BJ (cell line): ENCODE measurements at regions not wholly inside any gene's neighbourhood (a gene's known extent, or its start where the extent isn't known, plus 50 kb on each side); places are given as distances from the start of the nearest gene placed in this dataset.

Experiments used
- CTCF ChIA-PET: fragments of 350-600 bp; formaldehyde crosslinking; extraction: SDS; loops from one replicate; lab custom pipeline; 2021; ENCODE audit warnings: antibody characterized with exemption, inconsistent platforms; lab: Yijun Ruan, JAX
- POLR2A ChIA-PET: fragments of 300-600 bp; sonication (Branson Sonifier 250); formaldehyde crosslinking; extraction: SDS; loops from one replicate; lab custom pipeline; 2021; ENCODE audit warnings: antibody characterized with exemption; lab: Charles Lee
- DNase-seq: peaks from one replicate; pipeline ENCODE4 v3.0.0-alpha.2; 2011; ENCODE audit warnings: low read depth
- H3K27me3 ChIP-seq: 2 replicates; pipeline ENCODE4 v1.6.0; 2011; ENCODE audit warnings: low read length; ENCODE audit not compliant: control insufficient read depth, insufficient read depth
- H3K36me3 ChIP-seq: 2 replicates; pipeline ENCODE4 v1.5.1; 2011; ENCODE audit warnings: low read length; ENCODE audit not compliant: control insufficient read depth, insufficient read depth
- H3K4me3 ChIP-seq: 2 replicates; pipeline ENCODE4 v1.5.1; 2011; ENCODE audit warnings: low read depth, mild to moderate bottlenecking, control low read depth, low read length
- TF ChIP-seq, protein P1 (sequence below): IDR thresholded peaks from 2 replicates; pipeline ENCODE4 v1.5.1; 2011; ENCODE audit warnings: low read depth, mild to moderate bottlenecking, control low read depth, inconsistent platforms, low read length, moderate library complexity; ENCODE audit not compliant: insufficient read depth

- no peak for DNase-seq
- TF ChIP-seq, protein P1, sequence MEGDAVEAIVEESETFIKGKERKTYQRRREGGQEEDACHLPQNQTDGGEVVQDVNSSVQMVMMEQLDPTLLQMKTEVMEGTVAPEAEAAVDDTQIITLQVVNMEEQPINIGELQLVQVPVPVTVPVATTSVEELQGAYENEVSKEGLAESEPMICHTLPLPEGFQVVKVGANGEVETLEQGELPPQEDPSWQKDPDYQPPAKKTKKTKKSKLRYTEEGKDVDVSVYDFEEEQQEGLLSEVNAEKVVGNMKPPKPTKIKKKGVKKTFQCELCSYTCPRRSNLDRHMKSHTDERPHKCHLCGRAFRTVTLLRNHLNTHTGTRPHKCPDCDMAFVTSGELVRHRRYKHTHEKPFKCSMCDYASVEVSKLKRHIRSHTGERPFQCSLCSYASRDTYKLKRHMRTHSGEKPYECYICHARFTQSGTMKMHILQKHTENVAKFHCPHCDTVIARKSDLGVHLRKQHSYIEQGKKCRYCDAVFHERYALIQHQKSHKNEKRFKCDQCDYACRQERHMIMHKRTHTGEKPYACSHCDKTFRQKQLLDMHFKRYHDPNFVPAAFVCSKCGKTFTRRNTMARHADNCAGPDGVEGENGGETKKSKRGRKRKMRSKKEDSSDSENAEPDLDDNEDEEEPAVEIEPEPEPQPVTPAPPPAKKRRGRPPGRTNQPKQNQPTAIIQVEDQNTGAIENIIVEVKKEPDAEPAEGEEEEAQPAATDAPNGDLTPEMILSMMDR: no peak
- H3K27me3 ChIP-seq: no peaks in the 10 kb centered on the region
- H3K4me3 ChIP-seq: no peak overlapping the region
- ChIA-PET CTCF (interaction anchor here (2.3 to 6.6 kb wide), 2 partner anchors 13 to 335 kb away, joined by 11 to 43 read pairs; no protein-coding TSS in a partner anchor), POLR2A (no interaction called here)
- no peaks in the 10 kb centered on the region for H3K36me3 ChIP-seq
Measured at GRCh38 chr16:77570574-77570973, 135.7 kb upstream of the ADAMTS18 start.

- TF ChIP-seq, protein P1: no peak
- Histone ChIP-seq H3K27me3 (no peaks in the 10 kb centered on the region), H3K4me3 (no peak overlapping the region), H3K36me3 (no peaks in the 10 kb centered on the region)
- no peak for DNase-seq
- ChIA-PET CTCF (interaction anchor here (1.0 to 6.6 kb wide), 3 partner anchors 12 to 336 kb away, joined by 3 to 43 read pairs (median 11); no protein-coding TSS in a partner anchor), POLR2A (no interaction called here)
Measured at GRCh38 chr16:77571115-77571862, 136.5 kb upstream of the ADAMTS18 start.

DNA sequence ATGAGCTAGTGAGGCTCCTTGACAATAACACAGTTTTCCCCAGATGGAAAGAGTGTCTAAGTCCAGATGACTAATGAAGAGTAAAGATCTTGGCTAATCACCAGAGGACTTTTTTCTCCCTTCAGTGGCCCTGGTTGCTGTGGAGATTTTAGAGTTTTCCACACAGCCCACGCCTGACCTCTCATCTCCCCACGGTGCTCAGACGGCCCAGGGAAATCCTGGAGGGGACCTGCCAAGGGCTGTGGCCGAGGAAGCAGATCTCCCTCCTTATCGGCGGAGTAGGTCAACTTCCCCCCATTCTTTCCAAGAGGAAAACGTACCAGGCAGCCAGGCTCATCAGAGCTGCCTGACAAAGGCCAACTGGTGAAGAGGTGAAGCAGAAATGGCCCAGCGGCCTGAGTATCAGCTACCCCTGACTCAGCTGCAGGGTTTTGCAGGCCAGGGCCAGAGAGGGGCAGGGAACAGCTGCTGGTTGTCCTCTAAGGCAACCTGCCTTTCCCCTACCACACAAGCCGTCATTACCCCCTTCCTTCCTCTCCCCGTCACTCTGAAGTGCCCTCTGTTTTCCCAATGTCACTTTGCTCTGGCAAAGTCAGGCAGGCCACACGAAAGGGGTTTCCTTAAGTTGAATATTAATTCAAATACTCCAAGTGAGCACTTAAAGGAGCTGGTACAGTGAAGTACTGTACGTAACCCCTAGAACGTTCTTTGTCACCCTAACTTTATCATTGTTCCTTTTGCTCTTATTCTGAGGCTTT lies 140.2 kb upstream of the ADAMTS18 start:
- TF ChIP-seq, protein P1: no peak
- Histone ChIP-seq H3K27me3 (no peaks in the 10 kb centered on the region), H3K4me3 (no peak overlapping the region), H3K36me3 (no peaks in the 10 kb centered on the region)
- ChIA-PET POLR2A (no interaction called here), CTCF (interaction anchor here (0.8 kb wide), 1 partner anchor 339 kb away, joined by 4 read pairs; no protein-coding TSS in a partner anchor)
- no peak for DNase-seq

- Histone ChIP-seq H3K36me3 (no peaks in the 10 kb centered on the region), H3K27me3 (no peaks in the 10 kb centered on the region), H3K4me3 (no peak overlapping the region)
- TF ChIP-seq, protein P1: no peak
- ChIA-PET CTCF (interaction anchor here (9.2 kb wide), 1 partner anchor 345 kb away, joined by 302 read pairs; no protein-coding TSS in a partner anchor), POLR2A (no interaction called here)
- DNase-seq: no peak
Measured at GRCh38 chr16:77579351-77579891, 142.9 kb upstream of the NUDT7 start.

GRCh38 chr16:77581706-77582105 lies 140.6 kb upstream of the NUDT7 start:
- ChIA-PET CTCF (interaction anchor here (2.1 to 9.2 kb wide), 3 partner anchors 11 to 347 kb away, joined by 9 to 302 read pairs (median 43); no protein-coding TSS in a partner anchor), POLR2A (no interaction called here)
- no peak for DNase-seq

More at GRCh38 chr16:77581706-77582105, 140.6 kb upstream of the NUDT7 start:
- Histone ChIP-seq H3K27me3 (no peaks in the 10 kb centered on the region), H3K36me3 (no peaks in the 10 kb centered on the region), H3K4me3 (no peak overlapping the region)
- TF ChIP-seq, protein P1: no peak
